ENCODE measurements at regions not wholly inside any gene's neighbourhood (a gene's known extent, or its start where the extent isn't known, plus 50 kb on each side); places are given as distances from the start of the nearest gene placed in this dataset.

GRCh38 chr12:71009430-71010142, 89.0 kb upstream of the PTPRR start:
- no peak for DNase-seq

- DNase-seq: no peak
These were observed 88.1 kb upstream of the PTPRR start for GRCh38 chr12:71008616-71009015.

GRCh38 chr12:71007781-71008404, 87.4 kb upstream of the PTPRR start:
- DNase-seq: peak; percentile 62

GRCh38 chr12:71007020-71007419, 86.5 kb upstream of the PTPRR start:
- no peak for DNase-seq

- no peak for DNase-seq
These were observed 84.6 kb upstream of the PTPRR start for GRCh38 chr12:71005166-71005565.

- no peak for DNase-seq
These were observed 84.0 kb upstream of the PTPRR start for GRCh38 chr12:71004578-71004977.

GRCh38 chr12:71000748-71001147, 80.2 kb upstream of the PTPRR start:
- no peak for DNase-seq

GRCh38 chr12:71000255-71000654, 79.7 kb upstream of the PTPRR start:
- no peak for DNase-seq

GRCh38 chr12:70994217-70994788, 73.8 kb upstream of the PTPRR start:
- peak; percentile 93 for DNase-seq

- DNase-seq: no peak
These were observed 68.7 kb upstream of the PTPRR start for GRCh38 chr12:70989232-70989631.

- DNase-seq: peak; percentile 75
These were observed 65.3 kb upstream of the PTPRR start for GRCh38 chr12:70985850-70986249.

GRCh38 chr12:70983692-70984091, 63.2 kb upstream of the PTPRR start:
- DNase-seq: peak; percentile 52

- peak; percentile 76 for DNase-seq
These were observed 62.5 kb upstream of the PTPRR start for GRCh38 chr12:70982991-70983390.

GRCh38 chr12:70982286-70982685, 61.7 kb upstream of the PTPRR start:
- peak; percentile 56 for DNase-seq

- peak; percentile 89 for DNase-seq
These were observed 50.7 kb upstream of the PTPRR start for GRCh38 chr12:70971001-70971794.
